Prostate gland (tissue), 2 donors: ENCODE measurements at regions not wholly inside any gene's neighbourhood (a gene's known extent, or its start where the extent isn't known, plus 50 kb on each side); places are given as distances from the start of the nearest gene placed in this dataset.

Source experiments
- DNase-seq: peaks from one replicate; pipeline ENCODE4 v3.0.0-alpha.2; 2019; ENCODE audit warnings: low spot score
- H3K27ac ChIP-seq, 2 donors: fragments of 200-600 bp; sonication (generic); 2 replicates each; pipeline ENCODE4 v1.5.1; 2017 to 2019
- H3K27me3 ChIP-seq: fragments of 200-600 bp; sonication (generic); replicated peaks from 2 replicates; pipeline ENCODE4 v1.5.1; 2019; ENCODE audit not compliant: insufficient read depth
- H3K36me3 ChIP-seq, 2 donors: fragments of 200-600 bp; sonication (generic); 1 replicate in 1 of 2; 2 replicates in 1 of 2; pipeline versions ENCODE4 v1.5.1 to v1.8.1; 2017 to 2019
- H3K4me1 ChIP-seq: fragments of 200-600 bp; sonication (generic); replicated peaks from 2 replicates; pipeline ENCODE4 v1.5.1; 2019
- H3K4me3 ChIP-seq, 2 donors: fragments of 200-600 bp; sonication (generic); 2 replicates each; pipeline ENCODE4 v1.5.1; 2017 to 2019
- H3K9me3 ChIP-seq: fragments of 200-600 bp; sonication (generic); 2 replicates; pipeline ENCODE4 v1.5.1; 2017
- CTCF ChIP-seq, 4 experiments: fragments of 200-600 bp in 2 of 4; fragments of 450-650 bp in 2 of 4; sonication (generic) in 2 of 4; IDR thresholded peaks; 1 replicate in 3 of 4; 2 replicates in 1 of 4; pipeline ENCODE4 v1.5.1; 2016 to 2019; ENCODE audit warnings: antibody characterized with exemption in 4 of 4, mild to moderate bottlenecking in 2 of 4, moderate library complexity in 2 of 4
- POLR2A ChIP-seq: fragments of 450-650 bp; IDR thresholded peaks from one replicate; pipeline ENCODE4 v1.6.1; 2016; ENCODE audit warnings: antibody characterized with exemption, mild to moderate bottlenecking
- POLR2AphosphoS5 ChIP-seq: sonication (generic); formaldehyde crosslinking; IDR thresholded peaks from one replicate; pipeline ENCODE4 v1.6.1; 2017; ENCODE audit warnings: antibody characterized with exemption
- WGBS: methylation state at CpG from one replicate; pipeline ENCODE4 v1.1.5; 2018; 5-methylcytosine and 5-hydroxymethylcytosine counted together
- intact Hi-C: fragments of 100-400 bp; cut with DNase I; formaldehyde crosslinking; loops from one replicate; pipeline ENCODE4 v1.14.2; 2022

GRCh38 chr4:159481936-159482335 is 379.1 kb downstream of the RAPGEF2 start:
- no peak overlapping the region for H3K27ac ChIP-seq
- H3K27me3 ChIP-seq = no peaks in the 10 kb centered on the region
- H3K4me3 ChIP-seq = no peak overlapping the region
- H3K9me3 ChIP-seq = no peaks in the 10 kb centered on the region
- WGBS = 79% methylated on average over 6 of the region's 6 CpGs
- no peak for DNase-seq
- intact Hi-C loops = no loop called here
- no peaks in the 10 kb centered on the region for H3K4me1 ChIP-seq
- no peaks in the 10 kb centered on the region for H3K36me3 ChIP-seq
- TF ChIP-seq POLR2A (no peak), POLR2AphosphoS5 (no peak), CTCF (IDR thresholded peaks at IDR 0.05) (no peak)

- WGBS = 78% methylated on average over 5 of the region's 5 CpGs
- H3K9me3 ChIP-seq = no peaks in the 10 kb centered on the region
- H3K4me3 ChIP-seq = no peak overlapping the region
- no peaks in the 10 kb centered on the region for H3K36me3 ChIP-seq
- no peak for DNase-seq
- TF ChIP-seq POLR2A (no peak), POLR2AphosphoS5 (no peak), CTCF (IDR thresholded peaks at IDR 0.05) (no peak)
- H3K27ac ChIP-seq = no peak overlapping the region
- intact Hi-C loops = no loop called here
- H3K27me3 ChIP-seq = no peaks in the 10 kb centered on the region
- no peaks in the 10 kb centered on the region for H3K4me1 ChIP-seq
Observed at GRCh38 chr4:159483110-159483781, 380.4 kb downstream of the RAPGEF2 start.

- Histone ChIP-seq H3K9me3 (no peaks in the 10 kb centered on the region), H3K27ac (no peak overlapping the region), H3K36me3 (no peaks in the 10 kb centered on the region), H3K27me3 (no peaks in the 10 kb centered on the region), H3K4me1 (no peaks in the 10 kb centered on the region), H3K4me3 (no peak overlapping the region)
- WGBS = 66% methylated on average over 6 of the region's 6 CpGs
- no peak for DNase-seq
- intact Hi-C loops = no loop called here
- TF ChIP-seq CTCF (IDR thresholded peaks at IDR 0.05) = no peak
- no peak for TF ChIP-seq POLR2A
- TF ChIP-seq POLR2AphosphoS5 = no peak
Observed at GRCh38 chr4:159483782-159484741, 381.2 kb downstream of the RAPGEF2 start.

- no peaks in the 10 kb centered on the region for H3K27me3 ChIP-seq
- 27% methylated on average over 2 of the region's 2 CpGs for WGBS
- no peak overlapping the region for H3K27ac ChIP-seq
- intact Hi-C loops = no loop called here
- no peaks in the 10 kb centered on the region for H3K9me3 ChIP-seq
- no peaks in the 10 kb centered on the region for H3K4me1 ChIP-seq
- H3K4me3 ChIP-seq = no peak overlapping the region
- DNase-seq = no peak
- H3K36me3 ChIP-seq = no peaks in the 10 kb centered on the region
- TF ChIP-seq POLR2A (no peak), POLR2AphosphoS5 (no peak), CTCF (IDR thresholded peaks at IDR 0.05) (no peak)
Observed at GRCh38 chr4:159484864-159485263, 382.0 kb downstream of the RAPGEF2 start.
